ENCODE measurements at regions not wholly inside any gene's neighbourhood (a gene's known extent, or its start where the extent isn't known, plus 50 kb on each side); places are given as distances from the start of the nearest gene placed in this dataset.

DNA sequence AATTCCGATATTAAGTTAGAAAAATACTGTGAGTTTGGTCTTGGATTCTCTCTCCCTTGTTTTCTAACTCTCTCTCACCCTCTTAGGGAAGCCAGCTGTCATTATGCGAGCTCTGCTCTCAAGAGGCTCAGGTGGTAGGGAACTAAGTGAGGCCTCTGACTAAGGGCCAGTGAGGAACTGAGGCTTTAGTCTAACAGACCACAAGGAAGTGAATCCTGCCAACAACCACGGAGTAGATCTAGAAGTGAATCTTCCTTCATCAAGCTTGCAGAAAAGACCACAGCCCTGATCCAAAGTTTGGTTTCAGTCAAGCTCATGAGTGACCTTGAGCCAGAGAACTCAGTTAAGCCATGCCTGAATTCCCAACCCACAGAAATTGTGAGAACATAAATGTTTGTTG is 180.1 kb upstream of the PRMT6 start:
- ChIA-PET POLR2A (no interaction called here), CTCF (ENCODE audit: low intra/inter-chr PET ratio, low total read pairs) (no interaction called here)
- H3K4me3 ChIP-seq (replicated peaks in 1 of 3; ENCODE audit: insufficient read depth in 1 of 3, low read depth in 2 of 3, low read length in 3 of 3), result no peak overlapping the region
- no peaks in the 10 kb centered on the region for H3K79me2 ChIP-seq (ENCODE audit: insufficient read depth, low read length)
- H3K27ac ChIP-seq (ENCODE audit: extremely low read length, insufficient read depth, low read length), result no peak overlapping the region
- H3K9ac ChIP-seq (ENCODE audit: insufficient read depth, low read depth, low read length), result no peak overlapping the region
- H3K9me3 ChIP-seq (ENCODE audit: low read length), result peaks cover 66% of the 10 kb centered on the region
- no peaks in the 10 kb centered on the region for H4K20me1 ChIP-seq (ENCODE audit: insufficient read depth, low read length)
- TF ChIP-seq SP1 (IDR thresholded peaks at IDR 0.05) (no peak), SP1 (CRISPR knock-in tag; IDR thresholded peaks at IDR 0.05) (no peak), MYC (CRISPR knock-in tag; IDR thresholded peaks at IDR 0.05; ENCODE audit: borderline replicate concordance) (no peak), TARDBP (CRISPR knock-in tag; IDR thresholded peaks at IDR 0.05) (no peak), RFX1 (IDR thresholded peaks at IDR 0.05) (no peak), CHD2 (IDR thresholded peaks at IDR 0.05; ENCODE audit: low read depth, low read length) (no peak), KLF11 (CRISPR knock-in tag; IDR thresholded peaks at IDR 0.05) (no peak), ZNF660 (CRISPR knock-in tag; IDR thresholded peaks at IDR 0.05; ENCODE audit: borderline replicate concordance, low read depth) (no peak), TCF7 (IDR thresholded peaks at IDR 0.05; ENCODE audit: low read depth) (no peak), ZBTB21 (CRISPR knock-in tag; IDR thresholded peaks at IDR 0.05) (no peak)
- TF ChIP-seq, protein P1, sequence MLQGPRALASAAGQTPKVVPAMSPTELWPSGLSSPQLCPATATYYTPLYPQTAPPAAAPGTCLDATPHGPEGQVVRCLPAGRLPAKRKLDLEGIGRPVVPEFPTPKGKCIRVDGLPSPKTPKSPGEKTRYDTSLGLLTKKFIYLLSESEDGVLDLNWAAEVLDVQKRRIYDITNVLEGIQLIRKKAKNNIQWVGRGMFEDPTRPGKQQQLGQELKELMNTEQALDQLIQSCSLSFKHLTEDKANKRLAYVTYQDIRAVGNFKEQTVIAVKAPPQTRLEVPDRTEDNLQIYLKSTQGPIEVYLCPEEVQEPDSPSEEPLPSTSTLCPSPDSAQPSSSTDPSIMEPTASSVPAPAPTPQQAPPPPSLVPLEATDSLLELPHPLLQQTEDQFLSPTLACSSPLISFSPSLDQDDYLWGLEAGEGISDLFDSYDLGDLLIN (CRISPR knock-in tag; IDR thresholded peaks at IDR 0.05; ENCODE audit: borderline replicate concordance), result no peak
- TF ChIP-seq, protein P2, sequence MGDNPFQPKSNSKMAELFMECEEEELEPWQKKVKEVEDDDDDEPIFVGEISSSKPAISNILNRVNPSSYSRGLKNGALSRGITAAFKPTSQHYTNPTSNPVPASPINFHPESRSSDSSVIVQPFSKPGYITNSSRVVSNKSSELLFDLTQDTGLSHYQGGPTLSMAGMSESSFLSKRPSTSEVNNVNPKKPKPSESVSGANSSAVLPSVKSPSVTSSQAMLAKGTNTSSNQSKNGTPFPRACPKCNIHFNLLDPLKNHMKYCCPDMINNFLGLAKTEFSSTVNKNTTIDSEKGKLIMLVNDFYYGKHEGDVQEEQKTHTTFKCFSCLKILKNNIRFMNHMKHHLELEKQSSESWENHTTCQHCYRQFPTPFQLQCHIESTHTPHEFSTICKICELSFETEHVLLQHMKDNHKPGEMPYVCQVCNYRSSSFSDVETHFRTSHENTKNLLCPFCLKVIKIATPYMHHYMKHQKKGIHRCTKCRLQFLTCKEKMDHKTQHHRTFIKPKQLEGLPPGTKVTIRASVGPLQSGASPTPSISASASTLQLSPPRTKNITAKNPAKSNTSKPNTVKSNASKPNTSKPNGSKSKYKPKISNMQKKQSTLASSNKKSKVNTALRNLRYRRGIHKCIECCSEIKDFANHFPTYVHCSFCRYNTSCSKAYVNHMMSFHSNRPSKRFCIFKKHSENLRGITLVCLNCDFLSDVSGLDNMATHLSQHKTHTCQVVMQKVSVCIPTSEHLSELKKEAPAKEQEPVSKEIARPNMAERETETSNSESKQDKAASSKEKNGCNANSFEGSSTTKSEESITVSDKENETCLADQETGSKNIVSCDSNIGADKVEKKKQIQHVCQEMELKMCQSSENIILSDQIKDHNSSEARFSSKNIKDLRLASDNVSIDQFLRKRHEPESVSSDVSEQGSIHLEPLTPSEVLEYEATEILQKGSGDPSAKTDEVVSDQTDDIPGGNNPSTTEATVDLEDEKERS (CRISPR knock-in tag; IDR thresholded peaks at IDR 0.05), result no peak
- TF ChIP-seq, protein P3, sequence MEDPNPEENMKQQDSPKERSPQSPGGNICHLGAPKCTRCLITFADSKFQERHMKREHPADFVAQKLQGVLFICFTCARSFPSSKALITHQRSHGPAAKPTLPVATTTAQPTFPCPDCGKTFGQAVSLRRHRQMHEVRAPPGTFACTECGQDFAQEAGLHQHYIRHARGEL (CRISPR knock-in tag; IDR thresholded peaks at IDR 0.05), result no peak
- DNase-seq (ENCODE audit: low spot score) (no peak), FAIRE-seq (no peak), ATAC-seq (no peak)
- intact Hi-C loops (cut with micrococcal nuclease; ENCODE audit: unreplicated experiment), result no loop called here
- H2AFZ ChIP-seq (ENCODE audit: low read length), result no peak overlapping the region
- no peaks in the 10 kb centered on the region for H3K36me3 ChIP-seq (replicated peaks in 1 of 2; ENCODE audit: control insufficient read depth in 1 of 2, insufficient read depth in 2 of 2, low read length in 2 of 2)
- in situ Hi-C loops (cut with HindIII; ENCODE audit: extremely low pct_ligation_motif_present, low pct_unique_long_range_greater_than_20kb), result no loop called here
- H3K4me2 ChIP-seq (ENCODE audit: low read depth, low read length), result no peak overlapping the region
- H3K4me1 ChIP-seq (ENCODE audit: insufficient read depth, low read length), result no peaks in the 10 kb centered on the region
- no TSS peak for BruUV-seq (replicated peaks)
- no peaks in the 10 kb centered on the region for H3K27me3 ChIP-seq (ENCODE audit: control insufficient read depth in 1 of 2, insufficient read depth in 2 of 2, low read length in 2 of 2)
- 11% methylated on average over 3 of the region's 3 CpGs for WGBS (ENCODE audit: low lambda C conversion rate)
